Neuronal stem cell (in vitro differentiated cells): ENCODE measurements at regions not wholly inside any gene's neighbourhood (a gene's known extent, or its start where the extent isn't known, plus 50 kb on each side); places are given as distances from the start of the nearest gene placed in this dataset.

Experiments used
- DNase-seq: peaks from one replicate; pipeline ENCODE4 v3.0.0-alpha.2; 2013; ENCODE audit warnings: low spot score
- H2AFZ ChIP-seq: one replicate; pipeline ENCODE4 v1.6.1; 2013; ENCODE audit warnings: mild to moderate bottlenecking, low read length, inconsistent platforms
- H2AK5ac ChIP-seq: 2 replicates; pipeline ENCODE4 v1.6.1; 2013; ENCODE audit warnings: low read depth, mild to moderate bottlenecking, inconsistent platforms, low read length, moderate library complexity, mixed read lengths
- H2BK120ac ChIP-seq: 2 replicates; pipeline ENCODE4 v1.6.1; 2013; ENCODE audit warnings: low read depth, mild to moderate bottlenecking, inconsistent platforms, low read length, moderate library complexity, mixed read lengths
- H2BK12ac ChIP-seq: one replicate; pipeline ENCODE4 v1.6.1; 2013; ENCODE audit warnings: low read length, inconsistent platforms
- H2BK15ac ChIP-seq: 2 replicates; pipeline ENCODE4 v1.6.1; 2013; ENCODE audit warnings: mild to moderate bottlenecking, low read length, inconsistent platforms, mixed read lengths
- H2BK5ac ChIP-seq: one replicate; pipeline ENCODE4 v1.6.1; 2013; ENCODE audit warnings: inconsistent platforms, mild to moderate bottlenecking, low read length, moderate library complexity
- H3K14ac ChIP-seq: one replicate; pipeline ENCODE4 v1.6.1; 2013; ENCODE audit warnings: low read length, inconsistent platforms
- H3K18ac ChIP-seq: 2 replicates; pipeline ENCODE4 v1.6.1; 2013; ENCODE audit warnings: low read length, inconsistent platforms
- H3K23ac ChIP-seq: 2 replicates; pipeline ENCODE4 v1.6.1; 2013; ENCODE audit warnings: low read depth, mild to moderate bottlenecking, mixed read lengths, low read length, inconsistent platforms; ENCODE audit not compliant: poor library complexity
- H3K27ac ChIP-seq: replicated peaks from 3 replicates; pipeline ENCODE4 v1.5.1; 2013; ENCODE audit warnings: low read length, inconsistent platforms
- H3K27me3 ChIP-seq, 3 experiments: 2 replicates each; pipeline ENCODE4 v1.6.1; 2013; ENCODE audit warnings: low read length in 3 of 3, mild to moderate bottlenecking in 2 of 3, inconsistent platforms in 1 of 3, low read depth in 1 of 3, mixed read lengths in 1 of 3, moderate library complexity in 1 of 3; ENCODE audit not compliant: control insufficient read depth in 3 of 3, insufficient read depth in 3 of 3
- H3K36me3 ChIP-seq, 2 donors: replicated peaks in 1 of 2; 2 replicates each; pipeline ENCODE4 v1.6.1; 2013; ENCODE audit warnings: low read length in 2 of 2; ENCODE audit not compliant: control insufficient read depth in 2 of 2, insufficient read depth in 2 of 2
- H3K4ac ChIP-seq: 2 replicates; pipeline ENCODE4 v1.6.1; 2013; ENCODE audit warnings: inconsistent platforms, mild to moderate bottlenecking, low read length, moderate library complexity
- H3K4me1 ChIP-seq, 2 donors: 1 replicate in 1 of 2; 2 replicates in 1 of 2; pipeline ENCODE4 v1.6.1; 2013; ENCODE audit warnings: low read length in 2 of 2, low read depth in 1 of 2; ENCODE audit not compliant: control insufficient read depth in 2 of 2, insufficient read depth in 1 of 2
- H3K4me2 ChIP-seq: one replicate; pipeline ENCODE4 v1.6.1; 2013; ENCODE audit warnings: mild to moderate bottlenecking, low read length, inconsistent platforms; ENCODE audit not compliant: insufficient read depth, poor library complexity, severe bottlenecking
- H3K4me3 ChIP-seq, 2 donors: 2 replicates each; pipeline ENCODE4 v1.5.1; 2013; ENCODE audit warnings: low read length in 2 of 2, mild to moderate bottlenecking in 2 of 2, inconsistent platforms in 1 of 2, moderate library complexity in 1 of 2
- H3K79me1 ChIP-seq: one replicate; pipeline ENCODE4 v1.6.1; 2013; ENCODE audit warnings: low read depth, mild to moderate bottlenecking, inconsistent platforms, low read length, moderate library complexity
- H3K9ac ChIP-seq: one replicate; pipeline ENCODE4 v1.6.1; 2013; ENCODE audit warnings: mild to moderate bottlenecking, low read depth, low read length, inconsistent platforms; ENCODE audit not compliant: poor library complexity
- H3K9me3 ChIP-seq, 2 donors: replicated peaks in 1 of 2; 2 replicates each; pipeline versions ENCODE3 to v1.6.1; 2013; ENCODE audit warnings: low read length in 2 of 2, mild to moderate bottlenecking in 2 of 2, inconsistent platforms in 1 of 2, low read depth in 1 of 2, mixed read lengths in 1 of 2, moderate library complexity in 1 of 2; ENCODE audit not compliant: control insufficient read depth in 2 of 2, insufficient read depth in 1 of 2
- H4K8ac ChIP-seq: one replicate; pipeline ENCODE4 v1.6.1; 2013; ENCODE audit warnings: low read depth, mild to moderate bottlenecking, inconsistent platforms, low read length, moderate library complexity
- H4K91ac ChIP-seq: one replicate; pipeline ENCODE4 v1.6.1; 2013; ENCODE audit warnings: low read length, low read depth, mild to moderate bottlenecking, inconsistent platforms; ENCODE audit not compliant: poor library complexity
- WGBS, 2 donors: extraction: QIAGEN DNeasy Blood & Tissue Kit; methylation state at CpG; one replicate each; pipeline ENCODE4 v1.1.7; 2013; ENCODE audit warnings: missing lambda C conversion rate in 2 of 2, mixed read lengths in 1 of 2; ENCODE audit not compliant: insufficient read length in 2 of 2, insufficient replicate concordance in 1 of 2; ENCODE audit errors: extremely low coverage in 2 of 2; 5-methylcytosine and 5-hydroxymethylcytosine counted together

DNA sequence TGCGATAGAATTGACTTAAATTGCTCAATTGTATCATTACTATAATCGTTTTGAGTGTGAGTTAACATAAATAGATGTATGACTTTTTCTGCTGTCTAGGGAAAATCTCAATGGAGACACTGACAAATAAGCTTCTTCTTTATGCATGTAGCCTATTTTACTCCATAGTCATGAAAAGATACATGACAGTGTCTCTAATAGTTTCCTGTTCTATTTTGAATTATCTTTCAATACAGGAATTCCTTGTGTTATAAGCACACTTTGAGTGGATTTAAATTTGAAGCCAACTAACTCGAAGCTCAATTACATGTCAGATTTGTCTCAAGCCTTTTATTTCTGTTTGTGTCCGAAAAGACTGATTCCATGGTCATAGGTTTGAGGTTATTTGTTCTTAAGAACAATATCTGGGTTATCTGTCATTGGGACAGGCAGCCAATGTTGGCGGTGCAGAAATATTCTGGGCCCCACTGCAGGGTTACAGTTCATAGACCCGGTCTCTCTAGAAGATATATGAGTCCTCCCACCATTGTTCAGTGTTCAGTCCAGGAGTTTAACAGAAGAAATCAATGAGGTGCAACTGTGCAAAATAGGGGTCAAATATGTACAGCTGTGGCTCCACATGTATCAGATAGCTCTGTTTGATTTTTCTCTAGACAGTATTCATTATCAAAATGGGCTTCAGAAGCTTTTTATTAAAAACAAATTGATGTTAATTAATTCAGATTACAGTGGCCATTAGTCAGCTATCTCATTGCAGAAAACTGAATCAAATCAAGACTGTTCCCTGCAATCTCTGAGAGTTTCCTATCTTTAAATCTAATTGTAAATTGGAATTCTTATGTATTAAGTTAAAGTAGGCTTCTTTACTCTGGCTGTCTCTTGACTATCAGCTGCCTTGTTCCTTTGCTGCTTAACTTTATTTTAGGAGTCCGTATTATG, 1238.8 kb downstream of the NXPH1 start:
- H3K9ac ChIP-seq = no peak overlapping the region
- no peaks in the 10 kb centered on the region for H3K4me1 ChIP-seq
- H2BK120ac ChIP-seq = no peak overlapping the region
- no peak overlapping the region for H3K4me2 ChIP-seq
- no peak overlapping the region for H2BK12ac ChIP-seq
- no peaks in the 10 kb centered on the region for H3K79me1 ChIP-seq
- H3K36me3 ChIP-seq = no peaks in the 10 kb centered on the region
- H2AFZ ChIP-seq = no peak overlapping the region
- no CpG with 5 or more reads among the region's 7 CpGs for WGBS, 2 donors
- no peak overlapping the region for H4K91ac ChIP-seq
- no peak overlapping the region for H3K4me3 ChIP-seq
- no peak overlapping the region for H4K8ac ChIP-seq
- no peak overlapping the region for H3K14ac ChIP-seq
- H3K4ac ChIP-seq = no peak overlapping the region
- no peak overlapping the region for H3K23ac ChIP-seq
- no peak overlapping the region for H3K27ac ChIP-seq
- H2BK15ac ChIP-seq = no peak overlapping the region
- no peak overlapping the region for H3K18ac ChIP-seq
- H2BK5ac ChIP-seq = no peak overlapping the region
- no peaks in the 10 kb centered on the region for H3K27me3 ChIP-seq
- no peak for DNase-seq
- no peak overlapping the region for H2AK5ac ChIP-seq
- no peaks in the 10 kb centered on the region for H3K9me3 ChIP-seq

DNA sequence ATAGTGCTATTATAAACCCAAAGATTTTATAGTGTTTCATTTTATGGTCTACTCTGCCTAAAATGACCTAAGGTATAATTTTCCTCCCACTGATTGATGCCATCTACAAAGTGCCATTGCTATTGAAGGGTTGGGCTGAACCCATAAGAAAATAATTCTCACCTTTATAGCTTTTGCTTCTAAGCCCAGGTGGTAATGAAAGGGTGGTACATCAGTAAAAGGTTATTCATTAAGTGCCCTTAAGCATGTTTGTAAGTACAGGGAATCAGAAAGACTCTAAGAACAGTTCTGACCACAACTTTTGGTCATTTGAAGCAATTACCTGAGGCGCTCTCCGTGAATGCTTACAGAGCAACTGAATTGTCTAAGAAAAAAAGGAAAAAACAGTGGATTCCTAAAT, 1247.3 kb downstream of the NXPH1 start:
- H4K91ac ChIP-seq = no peak overlapping the region
- H3K4me1 ChIP-seq = no peaks in the 10 kb centered on the region
- H3K23ac ChIP-seq = no peak overlapping the region
- no peak overlapping the region for H3K4ac ChIP-seq
- DNase-seq = no peak
- H3K79me1 ChIP-seq = no peaks in the 10 kb centered on the region
- no peak overlapping the region for H3K27ac ChIP-seq
- no peak overlapping the region for H2BK120ac ChIP-seq
- H3K27me3 ChIP-seq = no peaks in the 10 kb centered on the region
- no peak overlapping the region for H2BK12ac ChIP-seq
- H3K9me3 ChIP-seq = no peaks in the 10 kb centered on the region
- no peaks in the 10 kb centered on the region for H3K36me3 ChIP-seq
- H3K9ac ChIP-seq = no peak overlapping the region
- no peak overlapping the region for H2AK5ac ChIP-seq
- no peak overlapping the region for H3K4me2 ChIP-seq
- H2AFZ ChIP-seq = no peak overlapping the region
- WGBS, 2 donors = no CpG with 5 or more reads among the region's 2 CpGs
- no peak overlapping the region for H4K8ac ChIP-seq
- no peak overlapping the region for H2BK15ac ChIP-seq
- H2BK5ac ChIP-seq = no peak overlapping the region
- H3K18ac ChIP-seq = no peak overlapping the region
- no peak overlapping the region for H3K4me3 ChIP-seq
- no peak overlapping the region for H3K14ac ChIP-seq

DNA sequence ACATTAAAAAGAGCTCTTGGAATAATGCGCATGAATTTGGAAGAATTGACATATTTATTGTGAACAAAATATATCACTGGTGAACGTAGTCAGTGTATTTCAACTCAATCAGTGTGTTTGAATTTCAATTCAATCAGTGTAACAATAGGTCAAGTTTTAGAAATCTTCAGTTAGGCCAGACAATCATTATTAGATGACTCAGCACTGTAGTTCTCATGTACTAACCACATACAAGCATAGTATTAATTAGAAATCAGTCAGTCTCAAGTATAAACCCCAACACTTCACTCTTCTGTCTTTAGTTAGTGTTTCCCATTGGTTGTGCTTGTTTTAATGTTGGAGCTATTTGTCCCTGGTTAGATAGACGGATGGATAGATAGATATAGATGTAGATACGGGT, 1247.9 kb downstream of the NXPH1 start:
- H2BK120ac ChIP-seq = no peak overlapping the region
- H3K4me3 ChIP-seq = no peak overlapping the region
- no peak overlapping the region for H3K18ac ChIP-seq
- no peak overlapping the region for H3K23ac ChIP-seq
- no peak overlapping the region for H2BK5ac ChIP-seq
- H4K91ac ChIP-seq = no peak overlapping the region
- no CpG with 5 or more reads among the region's 4 CpGs for WGBS, 2 donors
- no peak overlapping the region for H3K9ac ChIP-seq
- no peak overlapping the region for H2BK12ac ChIP-seq
- H3K79me1 ChIP-seq = no peaks in the 10 kb centered on the region
- no peaks in the 10 kb centered on the region for H3K9me3 ChIP-seq
- no peak overlapping the region for H4K8ac ChIP-seq
- H3K36me3 ChIP-seq = no peaks in the 10 kb centered on the region
- no peak overlapping the region for H3K14ac ChIP-seq
- no peak for DNase-seq
- H3K27me3 ChIP-seq = no peaks in the 10 kb centered on the region
- H2BK15ac ChIP-seq = no peak overlapping the region
- H3K4me2 ChIP-seq = no peak overlapping the region
- H3K4me1 ChIP-seq = no peaks in the 10 kb centered on the region
- no peak overlapping the region for H2AK5ac ChIP-seq
- no peak overlapping the region for H2AFZ ChIP-seq
- H3K27ac ChIP-seq = no peak overlapping the region
- H3K4ac ChIP-seq = no peak overlapping the region

DNA sequence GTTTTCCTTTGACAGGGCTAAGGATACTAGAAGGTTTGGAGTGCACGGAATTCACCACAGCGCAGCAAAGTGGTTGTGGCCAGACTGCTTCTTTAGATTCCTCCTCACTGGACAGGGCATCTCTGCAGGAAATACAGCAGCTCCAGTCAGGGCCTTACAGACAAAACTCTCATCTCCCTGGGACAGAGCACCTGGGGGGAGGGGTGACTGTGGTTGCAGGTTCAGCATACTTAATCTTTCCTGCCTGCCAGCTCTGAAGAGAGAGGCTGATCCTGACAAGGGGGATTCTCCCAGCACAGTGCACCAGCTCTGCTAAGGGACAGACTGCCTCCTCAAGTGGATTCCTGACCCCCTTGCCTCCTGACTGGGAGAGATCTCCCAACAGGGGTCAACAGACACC, 1257.9 kb downstream of the NXPH1 start:
- Histone ChIP-seq H3K27ac (no peak overlapping the region), H3K9me3 (no peaks in the 10 kb centered on the region), H2BK120ac (no peak overlapping the region), H2BK15ac (no peak overlapping the region), H2AK5ac (no peak overlapping the region), H2AFZ (no peak overlapping the region), H3K23ac (no peak overlapping the region), H3K14ac (no peak overlapping the region), H3K4me3 (no peak overlapping the region), H3K4me1 (peaks cover 0 to 2% of the 10 kb centered on the region in 2 donors), H4K8ac (no peak overlapping the region), H3K79me1 (no peaks in the 10 kb centered on the region), H3K4ac (no peak overlapping the region), H2BK12ac (no peak overlapping the region), H2BK5ac (no peak overlapping the region), H3K36me3 (no peaks in the 10 kb centered on the region), H3K9ac (no peak overlapping the region), H4K91ac (no peak overlapping the region), H3K18ac (no peak overlapping the region), H3K4me2 (no peak overlapping the region), H3K27me3 (no peaks in the 10 kb centered on the region)
- WGBS, 2 donors = no CpG with 5 or more reads among the region's 2 CpGs
- DNase-seq = no peak
